ENCODE measurements at regions not wholly inside any gene's neighbourhood (a gene's known extent, or its start where the extent isn't known, plus 50 kb on each side); places are given as distances from the start of the nearest gene placed in this dataset.
A peak's percentile ranks its signal among the peaks of the same experiment; 100 is the strongest.

GRCh38 chr9:99489060-99489413 lies 267.0 kb downstream of the SEC61B start:
- TF ChIP-seq, protein P1, sequence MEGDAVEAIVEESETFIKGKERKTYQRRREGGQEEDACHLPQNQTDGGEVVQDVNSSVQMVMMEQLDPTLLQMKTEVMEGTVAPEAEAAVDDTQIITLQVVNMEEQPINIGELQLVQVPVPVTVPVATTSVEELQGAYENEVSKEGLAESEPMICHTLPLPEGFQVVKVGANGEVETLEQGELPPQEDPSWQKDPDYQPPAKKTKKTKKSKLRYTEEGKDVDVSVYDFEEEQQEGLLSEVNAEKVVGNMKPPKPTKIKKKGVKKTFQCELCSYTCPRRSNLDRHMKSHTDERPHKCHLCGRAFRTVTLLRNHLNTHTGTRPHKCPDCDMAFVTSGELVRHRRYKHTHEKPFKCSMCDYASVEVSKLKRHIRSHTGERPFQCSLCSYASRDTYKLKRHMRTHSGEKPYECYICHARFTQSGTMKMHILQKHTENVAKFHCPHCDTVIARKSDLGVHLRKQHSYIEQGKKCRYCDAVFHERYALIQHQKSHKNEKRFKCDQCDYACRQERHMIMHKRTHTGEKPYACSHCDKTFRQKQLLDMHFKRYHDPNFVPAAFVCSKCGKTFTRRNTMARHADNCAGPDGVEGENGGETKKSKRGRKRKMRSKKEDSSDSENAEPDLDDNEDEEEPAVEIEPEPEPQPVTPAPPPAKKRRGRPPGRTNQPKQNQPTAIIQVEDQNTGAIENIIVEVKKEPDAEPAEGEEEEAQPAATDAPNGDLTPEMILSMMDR (IDR thresholded peaks at IDR 0.05): no peak
- peaks cover 0 to 2% (median 0%) of the 10 kb centered on the region in 7 donors for H3K9me3 Mint-ChIP-seq
- peaks cover 0 to 6% (median 2%) of the 10 kb centered on the region in 3 donors for H3K27me3 Mint-ChIP-seq (ENCODE audit: low read depth in 3 of 3)
- H3K4me3 ChIP-seq (replicated peaks in 1 of 3; ENCODE audit: low read depth in 2 of 3, low read length in 3 of 3): no peak overlapping the region
- H2AFZ ChIP-seq (ENCODE audit: insufficient read depth, low read depth, low read length, poor library complexity, severe bottlenecking): no peak overlapping the region
- H3K27me3 ChIP-seq (ENCODE audit: control insufficient read depth in 2 of 2, insufficient read depth in 2 of 2, low read length in 2 of 2): no peaks in the 10 kb centered on the region
- no peak overlapping the region for H3K27ac ChIP-seq (ENCODE audit: low read depth in 1 of 2, low read length in 2 of 2)
- no peak overlapping the region for H3K4me3 Mint-ChIP-seq
- intact Hi-C loops (cut with micrococcal nuclease): no loop called here
- no peaks in the 10 kb centered on the region for H3K9me3 ChIP-seq (replicated peaks in 1 of 2; ENCODE audit: control insufficient read depth in 1 of 2, insufficient read depth in 1 of 2, low read length in 2 of 2)
- no peaks in the 10 kb centered on the region for H3K36me3 ChIP-seq (replicated peaks in 1 of 2; ENCODE audit: control insufficient read depth in 1 of 2, insufficient read depth in 2 of 2, low read length in 2 of 2)
- H4K20me1 ChIP-seq (ENCODE audit: insufficient read depth, low read length): no peaks in the 10 kb centered on the region
- no peaks in the 10 kb centered on the region for H3K79me2 ChIP-seq (ENCODE audit: insufficient read depth, low read length)
- peak overlapping the region in 1 of 7 donors; percentile 14 for H3K27ac Mint-ChIP-seq
- DNase-seq: no peak
- H3K36me3 Mint-ChIP-seq: no peaks in the 10 kb centered on the region
- no peaks in the 10 kb centered on the region for H3K4me1 ChIP-seq (ENCODE audit: control insufficient read depth in 1 of 2, insufficient read depth in 2 of 2, low read length in 2 of 2)
- no peak overlapping the region for H3K9ac ChIP-seq (ENCODE audit: insufficient read depth, low read length, poor library complexity, severe bottlenecking)
- H3K4me2 ChIP-seq (replicated peaks; ENCODE audit: extremely low read depth, low read length, poor library complexity, severe bottlenecking): no peak overlapping the region
- peaks cover 7% of the 10 kb centered on the region for H3K4me1 Mint-ChIP-seq

- Histone ChIP-seq H3K27me3 (ENCODE audit: control insufficient read depth in 2 of 2, insufficient read depth in 2 of 2, low read length in 2 of 2) (no peaks in the 10 kb centered on the region), H3K4me3 (replicated peaks in 1 of 3; ENCODE audit: low read depth in 2 of 3, low read length in 3 of 3) (no peak overlapping the region), H4K20me1 (ENCODE audit: insufficient read depth, low read length) (no peaks in the 10 kb centered on the region), H2AFZ (ENCODE audit: insufficient read depth, low read depth, low read length, poor library complexity, severe bottlenecking) (no peak overlapping the region), H3K9me3 (replicated peaks in 1 of 2; ENCODE audit: control insufficient read depth in 1 of 2, insufficient read depth in 1 of 2, low read length in 2 of 2) (no peaks in the 10 kb centered on the region), H3K4me1 (ENCODE audit: control insufficient read depth in 1 of 2, insufficient read depth in 2 of 2, low read length in 2 of 2) (no peaks in the 10 kb centered on the region), H3K9ac (ENCODE audit: insufficient read depth, low read length, poor library complexity, severe bottlenecking) (no peak overlapping the region), H3K4me2 (replicated peaks; ENCODE audit: extremely low read depth, low read length, poor library complexity, severe bottlenecking) (no peak overlapping the region), H3K36me3 (replicated peaks in 1 of 2; ENCODE audit: control insufficient read depth in 1 of 2, insufficient read depth in 2 of 2, low read length in 2 of 2) (no peaks in the 10 kb centered on the region), H3K79me2 (ENCODE audit: insufficient read depth, low read length) (no peaks in the 10 kb centered on the region), H3K27ac (ENCODE audit: low read depth in 1 of 2, low read length in 2 of 2) (no peak overlapping the region)
- Mint-ChIP-seq H3K9me3 (no peaks in the 10 kb centered on the region), H3K36me3 (no peaks in the 10 kb centered on the region), H3K4me3 (no peak overlapping the region), H3K27ac (no peak overlapping the region), H3K4me1 (peaks cover 7% of the 10 kb centered on the region), H3K27me3 (ENCODE audit: low read depth in 3 of 3) (peaks cover 0 to 6% (median 2%) of the 10 kb centered on the region in 3 donors)
- DNase-seq: no peak
- WGBS (ENCODE audit: insufficient coverage): 93% methylated on average over 2 of the region's 3 CpGs
- TF ChIP-seq, protein P1 (IDR thresholded peaks at IDR 0.05): no peak
- intact Hi-C loops (cut with micrococcal nuclease): no loop called here
Measured at GRCh38 chr9:99490729-99491128, 268.6 kb downstream of the SEC61B start.

All from CD14-positive monocyte (primary cell).